ENCODE measurements at regions not wholly inside any gene's neighbourhood (a gene's known extent, or its start where the extent isn't known, plus 50 kb on each side); places are given as distances from the start of the nearest gene placed in this dataset.

GRCh38 chr6:8242885-8243284 is 140.5 kb upstream of the EEF1E1 start:
- TF ChIP-seq CTCF (IDR thresholded peaks at IDR 0.05; ENCODE audit: low read depth, low read length, poor library complexity, severe bottlenecking) (no peak), EZH2phosphoT487 (IDR thresholded peaks at IDR 0.05; ENCODE audit: borderline replicate concordance, low read length) (no peak)

All from DOHH2 (cell line).